GM21723 (cell line): ENCODE measurements at regions not wholly inside any gene's neighbourhood (a gene's known extent, or its start where the extent isn't known, plus 50 kb on each side); places are given as distances from the start of the nearest gene placed in this dataset.

Experiments used
- ATAC-seq: cut with Tn5 transposase; IDR thresholded peaks from one replicate; pipeline ENCODE4 v1.9.1; 2021; ENCODE audit warnings: mild to moderate bottlenecking, moderate library complexity; ENCODE audit not compliant: unreplicated experiment

- no peak for ATAC-seq
Measured at GRCh38 chr18:78510636-78511035, 469.0 kb upstream of the SALL3 start.

GRCh38 chr18:78511666-78512601, 467.7 kb upstream of the SALL3 start:
- no peak for ATAC-seq

GRCh38 chr18:78514910-78515670, 464.5 kb upstream of the SALL3 start:
- no peak for ATAC-seq

GRCh38 chr18:78517328-78517727, 462.3 kb upstream of the SALL3 start:
- no peak for ATAC-seq

- no peak for ATAC-seq
Measured at GRCh38 chr18:78517973-78518372, 461.6 kb upstream of the SALL3 start.

GRCh38 chr18:78518805-78519204, 460.8 kb upstream of the SALL3 start:
- no peak for ATAC-seq

- no peak for ATAC-seq
Measured at GRCh38 chr18:78519394-78520062, 460.1 kb upstream of the SALL3 start.

GRCh38 chr18:78521136-78521535, 458.5 kb upstream of the SALL3 start:
- ATAC-seq: no peak

GRCh38 chr18:78521744-78522143, 457.9 kb upstream of the SALL3 start:
- no peak for ATAC-seq

GRCh38 chr18:78522507-78522906, 457.1 kb upstream of the SALL3 start:
- no peak for ATAC-seq

GRCh38 chr18:78523850-78524249, 455.8 kb upstream of the SALL3 start:
- ATAC-seq: no peak

GRCh38 chr18:78525366-78526111, 454.1 kb upstream of the SALL3 start:
- ATAC-seq: no peak

- ATAC-seq: no peak
Measured at GRCh38 chr18:78526275-78526674, 453.3 kb upstream of the SALL3 start.

- ATAC-seq: no peak
Measured at GRCh38 chr18:78526923-78527711, 452.5 kb upstream of the SALL3 start.

GRCh38 chr18:78527984-78528383, 451.6 kb upstream of the SALL3 start:
- no peak for ATAC-seq

- ATAC-seq: no peak
Measured at GRCh38 chr18:78528411-78529258, 451.0 kb upstream of the SALL3 start.

GRCh38 chr18:78531637-78532036, 448.0 kb upstream of the SALL3 start:
- ATAC-seq: no peak

GRCh38 chr18:78538669-78539440, 440.8 kb upstream of the SALL3 start:
- ATAC-seq: no peak
